T-helper 2 cell treated with Interferon-gamma antibody and Interleukin-4, amounts not matched to agents 100 ng/mL and 5 ng/mL, for 36 hours (primary cell): ENCODE measurements at regions not wholly inside any gene's neighbourhood (a gene's known extent, or its start where the extent isn't known, plus 50 kb on each side); places are given as distances from the start of the nearest gene placed in this dataset.

Experiments
- intact Hi-C: fragments of 100-400 bp; cut with micrococcal nuclease; formaldehyde crosslinking; loops from one replicate; pipeline ENCODE4 v1.15.1; 2023

GRCh38 chr5:74237571-74238145 is 402.9 kb downstream of the ENC1 start:
- intact Hi-C loops = no loop called here

GRCh38 chr5:74235552-74235951 is 405.0 kb downstream of the ENC1 start:
- intact Hi-C loops = no loop called here

- intact Hi-C loops = no loop called here
Measured at GRCh38 chr5:74233571-74233970, 407.0 kb downstream of the ENC1 start.

GRCh38 chr5:74233091-74233490 is 407.4 kb downstream of the ENC1 start:
- intact Hi-C loops = no loop called here

GRCh38 chr5:74232276-74232675 is 408.3 kb downstream of the ENC1 start:
- intact Hi-C loops = no loop called here

GRCh38 chr5:74231697-74232096 is 408.8 kb downstream of the ENC1 start:
- intact Hi-C loops = no loop called here

- intact Hi-C loops = no loop called here
Measured at GRCh38 chr5:74226716-74227485, 413.6 kb downstream of the ENC1 start.

GRCh38 chr5:74225587-74225986 is 414.9 kb downstream of the ENC1 start:
- intact Hi-C loops = no loop called here

GRCh38 chr5:74224331-74224730 is 416.2 kb downstream of the ENC1 start:
- intact Hi-C loops = no loop called here

- intact Hi-C loops = no loop called here
Measured at GRCh38 chr5:74222806-74223205, 417.7 kb downstream of the ENC1 start.

- intact Hi-C loops = no loop called here
Measured at GRCh38 chr5:74221413-74221812, 419.1 kb downstream of the ENC1 start.

GRCh38 chr5:74216012-74216411 is 424.5 kb downstream of the ENC1 start:
- intact Hi-C loops = no loop called here

- intact Hi-C loops = no loop called here
Measured at GRCh38 chr5:74212336-74212735, 428.2 kb downstream of the ENC1 start.

GRCh38 chr5:74209571-74209970 is 431.0 kb downstream of the ENC1 start:
- intact Hi-C loops = no loop called here

GRCh38 chr5:74206579-74207550 is 433.7 kb downstream of the ENC1 start:
- intact Hi-C loops = no loop called here

GRCh38 chr5:74205767-74206578 is 434.6 kb downstream of the ENC1 start:
- intact Hi-C loops = no loop called here

GRCh38 chr5:74201334-74202081 is 439.0 kb downstream of the ENC1 start:
- intact Hi-C loops = no loop called here

- intact Hi-C loops = no loop called here
Measured at GRCh38 chr5:74200560-74200959, 440.0 kb downstream of the ENC1 start.

GRCh38 chr5:74199436-74200210 is 440.9 kb downstream of the ENC1 start:
- intact Hi-C loops = no loop called here

GRCh38 chr5:74199005-74199404 is 441.5 kb downstream of the ENC1 start:
- intact Hi-C loops = no loop called here
